Calu3 (cell line): ENCODE measurements at regions not wholly inside any gene's neighbourhood (a gene's known extent, or its start where the extent isn't known, plus 50 kb on each side); places are given as distances from the start of the nearest gene placed in this dataset.

Experiments
- BruUV-seq: library from RNA; stranded (reverse); fragments of 400-500 nt; replicated peaks from 2 replicates; lab custom pipeline; 2021; lab: Mats Ljungman, UMichigan
- CTCF ChIA-PET: fragments of 300-600 bp; sonication (Branson Sonifier 250); formaldehyde crosslinking; loops from one replicate; lab custom pipeline; 2022; ENCODE audit warnings: antibody characterized with exemption; lab: Charles Lee
- DNase-seq: peaks from one replicate; pipeline ENCODE4 v3.0.0; 2022
- H3K27ac Mint-ChIP-seq: one replicate; pipeline ENCODE4 v1.8.0; 2022; ENCODE audit warnings: mixed read lengths; ENCODE audit not compliant: unreplicated experiment
- H3K27me3 Mint-ChIP-seq: one replicate; pipeline ENCODE4 v1.8.0; 2022; ENCODE audit warnings: mixed read lengths; ENCODE audit not compliant: unreplicated experiment
- H3K36me3 Mint-ChIP-seq: one replicate; pipeline ENCODE4 v1.8.0; 2022; ENCODE audit warnings: mild to moderate bottlenecking, moderate library complexity, mixed read lengths; ENCODE audit not compliant: insufficient read depth, unreplicated experiment
- H3K4me1 Mint-ChIP-seq: one replicate; pipeline ENCODE4 v1.8.0; 2022; ENCODE audit warnings: mild to moderate bottlenecking, low read depth, mixed read lengths; ENCODE audit not compliant: unreplicated experiment
- H3K4me3 Mint-ChIP-seq: one replicate; pipeline ENCODE4 v1.8.0; 2022; ENCODE audit warnings: mild to moderate bottlenecking, low read depth, moderate library complexity, mixed read lengths; ENCODE audit not compliant: unreplicated experiment
- H3K9me3 Mint-ChIP-seq: one replicate; pipeline ENCODE4 v1.8.0; 2022; ENCODE audit warnings: low read depth, mixed read lengths; ENCODE audit not compliant: unreplicated experiment
- CTCF ChIP-seq: fragments of 200-600 bp; IDR thresholded peaks from one replicate; pipeline ENCODE4 v1.8.0; 2022; ENCODE audit warnings: antibody characterized with exemption; ENCODE audit not compliant: unreplicated experiment
- intact Hi-C: fragments of 100-400 bp; cut with micrococcal nuclease; formaldehyde crosslinking; loops from one replicate; pipeline ENCODE4 v1.10.0; 2022; ENCODE audit not compliant: unreplicated experiment

GRCh38 chr12:96103067-96103644 is 67.8 kb upstream of the LTA4H start:
- TF ChIP-seq CTCF: no peak
- intact Hi-C loops: no loop called here
- H3K4me1 Mint-ChIP-seq: peaks cover 14% of the 10 kb centered on the region
- H3K27ac Mint-ChIP-seq: no peak overlapping the region
- DNase-seq: no peak
- H3K27me3 Mint-ChIP-seq: no peaks in the 10 kb centered on the region
- CTCF ChIA-PET: interaction anchor here (0.5 to 0.6 kb wide), 2 partner anchors 59 to 878 kb away, joined by 3 read pairs; no protein-coding TSS in a partner anchor
- H3K36me3 Mint-ChIP-seq: no peaks in the 10 kb centered on the region
- H3K9me3 Mint-ChIP-seq: no peaks in the 10 kb centered on the region
- H3K4me3 Mint-ChIP-seq: no peak overlapping the region
- no TSS peak for BruUV-seq

- intact Hi-C loops: no loop called here
- Mint-ChIP-seq H3K36me3 (no peaks in the 10 kb centered on the region), H3K27ac (no peak overlapping the region), H3K9me3 (no peaks in the 10 kb centered on the region), H3K27me3 (no peaks in the 10 kb centered on the region), H3K4me3 (no peak overlapping the region), H3K4me1 (peaks cover 17% of the 10 kb centered on the region)
- no TSS peak for BruUV-seq
- DNase-seq: no peak
- TF ChIP-seq CTCF: no peak
- CTCF ChIA-PET: no interaction called here
Measured at GRCh38 chr12:96104566-96104965, 69.2 kb upstream of the LTA4H start.

GRCh38 chr12:96106137-96106536 is 70.8 kb upstream of the LTA4H start:
- no peaks in the 10 kb centered on the region for H3K9me3 Mint-ChIP-seq
- DNase-seq: no peak
- no peak overlapping the region for H3K27ac Mint-ChIP-seq
- intact Hi-C loops: no loop called here
- TF ChIP-seq CTCF: no peak
- no TSS peak for BruUV-seq
- H3K4me1 Mint-ChIP-seq: peaks cover 17% of the 10 kb centered on the region
- no peaks in the 10 kb centered on the region for H3K36me3 Mint-ChIP-seq
- CTCF ChIA-PET: interaction anchor here (1.4 kb wide), 1 partner anchor 8 kb away, joined by 3 read pairs; no protein-coding TSS in a partner anchor
- H3K4me3 Mint-ChIP-seq: no peak overlapping the region
- no peaks in the 10 kb centered on the region for H3K27me3 Mint-ChIP-seq

- H3K36me3 Mint-ChIP-seq: no peaks in the 10 kb centered on the region
- TF ChIP-seq CTCF: no peak
- no peak overlapping the region for H3K4me3 Mint-ChIP-seq
- no peaks in the 10 kb centered on the region for H3K27me3 Mint-ChIP-seq
- no peak overlapping the region for H3K27ac Mint-ChIP-seq
- DNase-seq: no peak
- H3K9me3 Mint-ChIP-seq: no peaks in the 10 kb centered on the region
- intact Hi-C loops: no loop called here
- CTCF ChIA-PET: no interaction called here
- H3K4me1 Mint-ChIP-seq: peaks cover 22% of the 10 kb centered on the region
- no TSS peak for BruUV-seq
Measured at GRCh38 chr12:96107236-96107635, 71.8 kb upstream of the LTA4H start.
